ENCODE measurements at regions not wholly inside any gene's neighbourhood (a gene's known extent, or its start where the extent isn't known, plus 50 kb on each side); places are given as distances from the start of the nearest gene placed in this dataset.

DNA sequence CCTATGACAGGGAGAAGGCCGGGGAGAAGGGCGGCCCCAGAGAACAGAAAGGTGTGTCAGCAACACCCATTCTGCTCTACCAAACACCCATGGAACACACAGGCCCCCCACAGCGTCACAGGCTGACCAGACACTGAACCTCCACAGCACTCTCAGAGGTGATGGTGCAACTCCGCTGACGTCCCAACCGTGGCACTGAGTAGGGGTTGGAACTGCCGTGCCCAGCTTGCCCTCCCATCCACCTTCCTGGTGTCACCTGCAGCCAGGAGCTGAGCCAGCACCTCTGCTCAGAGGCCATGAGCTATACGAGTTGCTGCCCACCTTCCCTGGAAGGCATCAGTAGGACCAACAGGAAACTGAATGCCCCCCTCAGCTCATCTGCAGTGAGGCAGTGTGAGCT is 412.9 kb upstream of the SALL3 start:
- TF ChIP-seq, protein P1, sequence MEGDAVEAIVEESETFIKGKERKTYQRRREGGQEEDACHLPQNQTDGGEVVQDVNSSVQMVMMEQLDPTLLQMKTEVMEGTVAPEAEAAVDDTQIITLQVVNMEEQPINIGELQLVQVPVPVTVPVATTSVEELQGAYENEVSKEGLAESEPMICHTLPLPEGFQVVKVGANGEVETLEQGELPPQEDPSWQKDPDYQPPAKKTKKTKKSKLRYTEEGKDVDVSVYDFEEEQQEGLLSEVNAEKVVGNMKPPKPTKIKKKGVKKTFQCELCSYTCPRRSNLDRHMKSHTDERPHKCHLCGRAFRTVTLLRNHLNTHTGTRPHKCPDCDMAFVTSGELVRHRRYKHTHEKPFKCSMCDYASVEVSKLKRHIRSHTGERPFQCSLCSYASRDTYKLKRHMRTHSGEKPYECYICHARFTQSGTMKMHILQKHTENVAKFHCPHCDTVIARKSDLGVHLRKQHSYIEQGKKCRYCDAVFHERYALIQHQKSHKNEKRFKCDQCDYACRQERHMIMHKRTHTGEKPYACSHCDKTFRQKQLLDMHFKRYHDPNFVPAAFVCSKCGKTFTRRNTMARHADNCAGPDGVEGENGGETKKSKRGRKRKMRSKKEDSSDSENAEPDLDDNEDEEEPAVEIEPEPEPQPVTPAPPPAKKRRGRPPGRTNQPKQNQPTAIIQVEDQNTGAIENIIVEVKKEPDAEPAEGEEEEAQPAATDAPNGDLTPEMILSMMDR (IDR thresholded peaks at IDR 0.05), result no peak
- DNase-seq (ENCODE audit: low spot score), result no peak
- no peak for ATAC-seq (ENCODE audit: low FRiP score)

DNA sequence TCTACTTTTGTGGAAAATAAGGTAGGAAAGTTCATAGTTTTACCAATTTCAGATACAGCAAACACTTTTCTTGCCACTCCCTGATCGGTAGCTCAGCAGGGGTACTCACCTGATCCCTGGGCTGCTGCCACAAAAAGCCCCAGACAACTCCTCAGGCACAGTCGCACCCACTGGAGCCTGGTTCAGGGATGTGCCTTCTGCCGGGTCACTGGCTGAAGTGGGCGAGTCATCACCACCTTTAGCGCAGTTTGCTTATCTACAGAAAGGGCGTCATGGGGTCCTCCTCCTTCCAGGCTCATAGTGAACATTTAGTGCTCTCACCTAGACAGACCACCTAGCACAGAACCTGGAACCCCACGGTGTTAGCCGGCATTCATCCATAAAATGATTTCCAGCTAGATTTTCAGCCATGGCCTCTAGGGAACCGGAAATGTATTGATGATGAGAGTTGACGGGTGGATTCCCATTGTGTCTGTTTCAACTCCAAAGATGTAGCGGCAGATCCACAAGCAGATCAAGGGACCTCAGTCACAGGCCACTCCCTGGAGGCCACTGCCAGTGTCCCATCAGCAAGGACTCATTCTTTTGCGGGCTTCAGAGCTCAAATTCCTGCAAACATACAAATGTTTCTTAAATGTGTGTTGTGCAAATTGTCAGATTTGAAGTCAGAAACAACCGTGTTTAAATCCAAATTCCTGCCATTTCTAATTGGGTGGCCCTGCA is 408.4 kb upstream of the SALL3 start:
- ATAC-seq (ENCODE audit: low FRiP score), result no peak
- TF ChIP-seq, protein P1 (IDR thresholded peaks at IDR 0.05), result no peak
- no peak for DNase-seq (ENCODE audit: low spot score)

DNA sequence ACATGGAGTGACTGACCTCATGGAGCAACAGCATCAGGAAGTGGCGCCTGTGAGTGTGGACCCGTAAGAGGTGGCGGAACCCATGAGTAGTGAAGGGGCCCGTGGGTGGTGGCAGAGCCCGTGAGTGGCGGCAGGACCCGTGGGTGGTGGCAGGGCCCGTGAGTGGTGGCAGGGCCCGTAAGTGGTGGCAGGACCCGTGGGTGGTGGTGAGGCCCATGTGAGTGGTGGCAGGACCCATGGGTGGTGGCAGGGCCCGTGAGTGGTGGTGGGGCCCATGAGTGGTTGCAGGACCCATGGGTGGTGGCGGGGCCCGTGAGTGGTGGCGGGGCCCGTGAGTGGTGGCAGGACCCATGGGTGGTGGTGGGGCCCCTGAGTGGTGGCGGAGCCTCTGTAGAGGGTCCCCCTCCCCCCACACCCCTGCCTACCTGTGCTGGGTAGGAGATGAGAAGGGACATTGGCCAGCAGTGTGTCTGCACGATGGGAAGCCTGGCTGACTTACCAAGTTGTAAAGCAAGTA is 407.7 kb upstream of the SALL3 start:
- ATAC-seq (ENCODE audit: low FRiP score) (no peak), DNase-seq (ENCODE audit: low spot score) (no peak)

DNA sequence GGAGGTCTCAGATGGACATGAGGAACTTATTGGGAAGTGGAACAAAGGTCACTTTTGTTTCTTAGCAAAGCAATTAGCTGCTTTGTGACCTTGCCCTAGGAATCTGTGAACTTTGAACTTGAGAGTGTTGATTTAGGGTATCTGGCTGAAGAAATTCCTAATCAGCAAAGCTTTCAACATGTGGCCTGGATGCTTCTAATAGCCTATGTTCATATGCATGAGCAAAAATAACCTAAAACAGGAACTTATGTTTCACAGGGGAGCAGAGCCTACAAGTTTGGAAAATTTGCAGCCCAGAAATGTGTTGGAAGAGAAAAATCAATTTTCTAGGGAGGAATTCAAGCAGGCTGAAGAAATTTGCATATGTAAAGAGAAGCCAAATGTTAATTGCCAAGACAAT is 405.8 kb upstream of the SALL3 start:
- no peak for ATAC-seq (ENCODE audit: low FRiP score)
- no peak for DNase-seq (ENCODE audit: low spot score)
- TF ChIP-seq, protein P1 (IDR thresholded peaks at IDR 0.05), result no peak

More for the DNA sequence above, 407.7 kb upstream of the SALL3 start:
- TF ChIP-seq, protein P1 (IDR thresholded peaks at IDR 0.05), result no peak

DNA sequence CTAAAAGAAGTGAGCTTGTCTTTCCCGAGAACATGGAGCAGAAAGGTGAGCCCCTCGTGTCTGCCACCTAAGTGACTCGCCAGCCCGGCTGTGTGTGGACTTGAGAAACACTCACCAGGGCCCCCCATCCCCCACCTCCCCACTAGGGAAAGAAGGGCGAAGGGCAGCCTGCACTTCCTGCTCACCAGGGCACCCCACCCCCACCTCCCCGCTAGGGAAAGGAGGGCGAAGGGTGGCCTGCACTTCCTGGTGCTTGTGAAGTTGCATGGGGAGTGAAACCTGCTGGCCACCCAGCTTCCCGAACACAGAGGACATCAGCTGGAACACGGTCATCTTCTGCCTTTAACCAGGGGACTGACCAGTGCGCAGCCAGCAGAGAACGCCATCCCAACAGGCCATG is 402.7 kb upstream of the SALL3 start:
- TF ChIP-seq, protein P1 (IDR thresholded peaks at IDR 0.05), result no peak
- DNase-seq (ENCODE audit: low spot score) (no peak), ATAC-seq (ENCODE audit: low FRiP score) (no peak)

DNA sequence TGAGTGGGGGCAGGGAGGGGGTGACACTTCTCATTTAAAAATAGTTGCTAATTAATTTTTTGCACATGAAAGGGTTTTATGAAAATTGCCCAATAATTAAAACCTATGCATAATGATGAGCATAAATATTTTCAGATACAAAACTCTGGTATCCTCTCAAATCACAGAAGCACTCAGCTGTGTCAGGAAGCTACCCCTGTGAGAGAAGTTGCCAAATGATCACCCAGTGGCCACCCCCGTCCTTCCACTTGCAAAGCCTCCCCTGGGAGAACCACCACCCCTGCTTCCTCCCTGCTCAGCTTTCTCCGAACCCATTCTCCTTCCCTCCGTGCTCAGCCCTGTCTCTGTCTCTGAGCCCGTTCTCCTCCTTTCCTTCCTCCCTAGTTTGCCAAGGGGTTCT is 400.2 kb upstream of the SALL3 start:
- ATAC-seq (ENCODE audit: low FRiP score) (no peak), DNase-seq (ENCODE audit: low spot score) (no peak)
- TF ChIP-seq, protein P1 (IDR thresholded peaks at IDR 0.05), result no peak

Measured in omental fat pad (tissue), 3 donors.